Effector CD8-positive, alpha-beta T cell (primary cell): ENCODE measurements at regions not wholly inside any gene's neighbourhood (a gene's known extent, or its start where the extent isn't known, plus 50 kb on each side); places are given as distances from the start of the nearest gene placed in this dataset.

Source experiments
- DNase-seq: peaks from one replicate; lab custom pipeline; 2025; lab: John Stamatoyannopoulos, UW

- DNase-seq, result no peak
Observed at GRCh38 chr22:22075382-22076163, 93.0 kb upstream of the TOP3B start.

DNA sequence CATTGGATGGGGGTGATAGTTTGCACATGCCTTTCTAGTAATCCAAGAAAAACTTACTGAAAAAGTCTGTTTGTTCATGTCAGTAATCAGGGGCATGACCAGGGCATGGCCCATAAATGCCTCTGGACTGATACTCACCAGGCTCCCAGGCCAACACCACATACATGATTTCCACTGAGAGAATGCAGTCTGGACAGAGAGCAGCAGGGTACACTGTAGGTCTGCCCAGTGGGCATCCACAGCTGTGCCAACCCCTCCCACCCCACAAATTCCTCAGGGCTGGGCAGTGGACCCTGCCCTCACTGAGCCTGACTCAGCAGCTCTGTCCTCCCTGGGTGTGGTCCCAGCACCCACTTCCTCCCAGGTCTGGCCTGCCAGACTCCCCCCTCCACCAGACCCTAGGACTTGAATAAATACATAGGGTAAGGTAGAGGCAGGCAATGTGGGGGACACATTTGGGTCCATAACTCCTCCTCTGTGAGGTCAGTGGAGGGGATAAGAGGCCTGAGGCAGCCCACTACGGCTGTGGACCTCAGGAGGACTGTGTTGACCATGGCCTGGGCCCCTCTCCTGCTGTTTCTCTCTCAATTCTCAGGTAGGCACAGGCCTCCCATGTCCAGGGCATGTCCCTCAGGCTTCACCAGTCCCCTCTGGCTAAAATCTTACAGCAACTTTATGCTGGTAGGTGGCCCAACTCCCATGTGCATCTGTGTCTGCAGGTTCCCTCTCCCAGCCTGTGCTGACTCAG lies 92.2 kb upstream of the TOP3B start:
- no peak for DNase-seq

- DNase-seq, result no peak
Observed at GRCh38 chr22:22073769-22074561, 91.4 kb upstream of the TOP3B start.

DNA sequence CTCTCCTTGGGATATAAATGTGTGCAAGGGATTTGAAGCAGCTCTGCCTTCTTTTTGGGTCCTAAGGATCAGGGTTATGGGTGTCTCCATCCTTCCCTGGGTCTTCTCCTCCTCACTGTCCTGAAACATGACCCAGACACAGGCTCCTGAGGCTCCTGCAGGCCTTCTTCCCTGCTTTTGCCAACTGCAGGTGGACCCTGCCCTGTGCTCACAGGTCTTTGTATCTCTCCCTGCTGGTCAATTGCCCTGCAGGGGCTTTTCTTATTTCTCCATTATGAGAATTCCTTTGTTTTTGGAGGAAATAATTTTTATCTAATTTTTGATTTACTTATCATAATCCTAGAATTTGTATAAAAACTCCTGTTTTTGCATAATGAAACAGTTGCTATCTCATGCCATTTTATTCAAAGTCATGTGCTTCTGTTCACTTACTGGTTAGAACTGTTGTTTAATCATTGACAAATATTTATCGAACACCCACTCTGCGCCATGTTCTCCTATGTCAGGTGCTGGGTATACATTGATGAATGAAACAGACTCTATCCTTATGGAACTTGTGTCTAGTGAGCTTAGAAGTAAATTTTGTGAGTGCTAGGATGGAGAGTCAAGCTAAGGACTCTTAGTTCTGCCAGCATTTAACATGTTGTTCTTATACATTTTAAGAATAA lies 89.7 kb upstream of the TOP3B start:
- no peak for DNase-seq

DNA sequence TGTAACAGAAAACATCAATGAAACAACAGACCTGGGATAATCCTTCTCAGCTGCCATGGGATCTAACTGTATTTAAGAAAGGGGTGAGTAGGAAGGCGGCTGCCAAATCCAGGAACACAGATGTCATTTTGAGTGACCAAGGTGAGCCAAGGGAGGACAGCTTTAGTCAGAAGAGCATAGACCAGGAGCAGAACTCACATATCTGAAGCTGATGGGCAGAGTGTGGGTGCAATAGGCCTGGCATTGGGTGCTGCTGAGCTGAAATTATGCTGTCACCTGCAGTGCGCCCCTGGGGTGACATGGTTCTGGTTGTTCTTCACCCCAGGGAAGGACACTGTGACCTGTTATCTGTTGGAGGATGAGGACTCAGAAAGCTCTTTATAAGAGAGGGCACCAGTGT lies 88.9 kb upstream of the TOP3B start:
- DNase-seq, result no peak

DNA sequence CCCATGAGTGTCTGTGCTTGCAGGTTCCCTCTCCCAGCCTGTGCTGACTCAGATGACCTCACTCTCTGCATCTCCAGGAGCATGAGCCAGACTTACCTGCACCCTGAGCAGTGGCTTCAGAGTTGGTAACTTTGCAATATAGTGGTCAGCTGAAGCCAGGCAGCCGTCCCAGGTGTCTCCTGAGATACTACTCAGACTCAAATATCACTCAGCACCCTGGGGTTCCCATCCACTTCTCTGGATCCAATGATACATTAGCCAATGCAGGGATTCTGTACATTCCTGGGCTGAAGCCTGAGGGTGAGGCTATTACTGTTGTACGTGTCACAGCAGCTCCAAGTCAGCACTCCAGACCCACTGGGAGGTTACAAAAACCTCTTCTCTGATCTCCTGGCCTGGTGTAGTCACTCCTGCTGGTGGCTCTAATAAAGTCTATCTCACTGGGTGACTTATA lies 87.8 kb upstream of the TOP3B start:
- DNase-seq, result no peak

DNA sequence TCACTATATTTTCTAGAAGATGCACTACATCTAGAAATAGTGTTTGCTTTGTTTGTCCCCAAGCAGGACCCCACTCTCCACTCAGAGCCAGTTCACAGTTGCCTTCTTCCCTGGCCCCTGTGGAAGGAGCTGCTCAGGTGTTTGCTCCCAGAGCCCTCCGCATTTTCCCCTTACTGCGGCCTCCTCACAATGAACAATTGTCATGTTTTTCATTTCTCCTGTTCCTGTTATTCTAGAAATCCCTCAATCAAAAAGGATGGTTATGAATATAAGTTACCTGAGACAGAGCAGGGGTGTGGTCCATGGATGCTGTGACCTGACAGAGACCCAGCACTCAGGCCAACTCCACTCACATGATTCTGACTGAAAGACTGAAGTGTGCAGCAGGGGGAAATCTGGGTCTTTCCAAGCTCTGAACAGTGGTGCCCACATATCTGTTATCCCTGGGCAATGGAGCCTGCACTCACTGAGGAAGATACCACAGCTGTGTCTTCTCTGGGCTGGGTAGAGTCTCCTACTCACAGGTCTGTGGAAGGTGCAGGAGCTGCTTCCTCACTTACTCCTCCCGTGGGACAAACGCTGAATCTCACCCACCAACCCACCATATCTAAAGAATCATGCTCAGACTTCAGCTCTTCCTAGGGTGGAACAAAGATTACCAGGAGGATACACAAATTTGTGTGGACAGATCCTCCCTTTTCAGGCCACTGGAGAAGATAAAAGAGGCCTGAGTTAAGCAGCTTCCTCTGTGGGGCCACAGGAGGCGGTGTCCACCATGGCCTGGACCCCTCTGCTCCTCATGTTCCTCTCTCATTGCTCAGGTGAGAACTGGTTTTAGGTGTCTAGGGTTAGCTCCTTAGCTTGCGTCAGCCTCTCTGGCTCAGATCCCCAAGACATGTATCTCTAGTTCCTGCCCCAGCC lies 87.1 kb upstream of the TOP3B start:
- no peak for DNase-seq

GRCh38 chr22:22068657-22069056 lies 86.1 kb upstream of the TOP3B start:
- no peak for DNase-seq

DNA sequence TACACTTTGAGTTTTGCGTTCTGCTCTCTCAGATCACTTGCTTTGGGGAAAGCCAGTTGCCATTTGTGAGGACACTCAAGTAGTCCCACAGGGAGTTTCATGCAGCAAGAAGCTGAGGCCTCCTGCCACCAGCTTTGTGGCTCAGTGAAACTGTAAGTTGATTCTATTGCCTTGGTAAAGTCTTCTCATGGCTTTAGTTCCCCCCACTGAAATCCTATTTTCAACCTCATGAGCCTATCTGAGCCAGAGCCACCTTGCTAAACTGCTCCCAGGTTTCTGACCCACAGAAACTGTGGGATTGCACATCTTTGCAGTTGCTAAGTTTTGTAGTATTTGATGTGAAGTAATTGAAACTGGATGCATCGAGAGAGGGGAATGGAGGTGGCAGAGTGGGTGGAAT lies 85.4 kb upstream of the TOP3B start:
- DNase-seq, result no peak

DNA sequence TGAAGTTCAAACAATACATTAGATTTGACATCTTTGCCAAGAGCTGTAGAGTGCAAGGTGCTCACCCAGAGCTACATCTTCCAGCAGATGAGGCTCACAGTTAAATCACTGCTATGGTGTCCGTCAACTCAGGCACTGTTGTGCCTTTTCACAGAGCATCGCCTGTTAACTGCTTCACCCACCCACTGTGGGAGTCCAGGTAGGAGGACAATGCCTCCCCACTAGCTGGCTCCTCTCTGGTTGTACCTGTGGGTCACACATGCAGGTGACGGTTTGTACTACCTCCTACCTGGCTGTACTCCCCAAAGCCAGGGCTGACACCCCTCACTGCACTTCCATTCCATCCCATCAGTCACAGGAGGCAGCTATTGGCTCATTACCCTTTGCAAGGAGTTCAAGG lies 84.6 kb upstream of the TOP3B start:
- DNase-seq, result no peak

GRCh38 chr22:22064580-22064979 lies 82.0 kb upstream of the TOP3B start:
- no peak for DNase-seq

DNA sequence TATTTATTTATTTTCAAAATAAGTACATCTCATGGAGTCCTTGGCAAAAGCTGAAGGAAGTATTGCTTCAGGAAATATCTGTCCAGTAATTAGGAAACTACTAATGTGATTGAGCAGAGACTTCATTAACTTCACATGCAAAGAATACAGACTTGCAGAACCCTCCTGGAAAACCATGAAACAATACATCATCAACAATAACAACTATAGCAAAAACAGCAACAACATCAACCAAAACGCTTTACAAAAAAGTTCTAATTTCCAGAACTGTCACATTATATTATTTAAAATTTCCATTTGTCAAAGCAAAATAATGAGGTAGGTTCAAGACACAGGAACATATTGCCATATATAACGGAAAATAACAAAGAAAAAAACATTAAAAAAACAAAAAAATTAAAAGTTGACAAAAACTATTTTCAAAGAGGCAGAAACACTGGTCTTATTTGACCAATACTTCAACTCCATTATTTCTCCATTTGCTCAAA lies 79.8 kb upstream of the TOP3B start:
- no peak for DNase-seq

DNA sequence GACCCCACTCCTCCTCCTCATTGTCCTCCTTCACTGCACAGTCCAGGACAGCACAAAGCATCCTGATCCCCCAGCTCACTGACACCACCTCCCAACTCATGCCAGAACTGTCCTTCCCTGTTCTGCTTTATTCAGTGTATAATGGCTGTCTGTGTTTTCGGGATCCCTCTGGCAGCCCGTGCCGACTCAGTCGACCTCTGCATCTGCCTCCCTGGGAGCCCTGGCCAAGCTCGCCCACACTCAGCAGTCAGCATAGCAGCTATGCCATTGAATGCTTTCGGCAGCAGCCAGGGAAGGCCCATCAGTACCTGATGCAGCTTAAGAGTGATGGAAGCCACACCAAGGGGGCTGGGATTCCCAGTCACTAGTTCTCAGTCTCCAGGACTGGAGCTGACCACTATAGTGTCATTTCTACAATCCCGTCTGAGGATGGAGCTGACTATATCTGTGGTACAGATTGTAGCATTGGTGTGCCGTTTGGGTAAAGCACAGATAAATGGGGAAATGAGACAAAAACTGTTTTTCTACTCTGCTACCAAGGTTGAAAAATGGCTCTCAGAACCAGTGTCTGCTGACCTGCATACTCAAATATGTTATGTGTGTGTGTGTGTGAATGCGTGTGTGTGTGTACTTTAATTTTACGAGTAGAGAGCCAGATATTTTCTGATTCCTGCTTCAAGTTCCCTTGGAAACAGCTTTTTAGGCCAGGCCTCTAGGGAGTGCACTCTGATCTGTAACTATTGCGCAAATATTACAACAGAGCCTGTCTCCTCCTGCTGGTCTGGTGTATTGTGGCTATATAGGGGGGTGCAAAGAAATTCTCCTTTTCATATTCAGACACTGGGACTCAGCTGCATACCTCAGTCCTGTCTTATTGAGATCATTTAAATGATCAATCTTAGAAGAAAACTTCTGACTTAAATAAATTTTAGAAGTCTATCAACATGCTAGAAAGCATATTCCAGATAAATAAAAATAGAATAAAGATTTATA lies 78.8 kb upstream of the TOP3B start:
- no peak for DNase-seq

- no peak for DNase-seq
Observed at GRCh38 chr22:22060200-22061084, 77.9 kb upstream of the TOP3B start.

GRCh38 chr22:22059291-22060002 lies 76.9 kb upstream of the TOP3B start:
- no peak for DNase-seq

DNA sequence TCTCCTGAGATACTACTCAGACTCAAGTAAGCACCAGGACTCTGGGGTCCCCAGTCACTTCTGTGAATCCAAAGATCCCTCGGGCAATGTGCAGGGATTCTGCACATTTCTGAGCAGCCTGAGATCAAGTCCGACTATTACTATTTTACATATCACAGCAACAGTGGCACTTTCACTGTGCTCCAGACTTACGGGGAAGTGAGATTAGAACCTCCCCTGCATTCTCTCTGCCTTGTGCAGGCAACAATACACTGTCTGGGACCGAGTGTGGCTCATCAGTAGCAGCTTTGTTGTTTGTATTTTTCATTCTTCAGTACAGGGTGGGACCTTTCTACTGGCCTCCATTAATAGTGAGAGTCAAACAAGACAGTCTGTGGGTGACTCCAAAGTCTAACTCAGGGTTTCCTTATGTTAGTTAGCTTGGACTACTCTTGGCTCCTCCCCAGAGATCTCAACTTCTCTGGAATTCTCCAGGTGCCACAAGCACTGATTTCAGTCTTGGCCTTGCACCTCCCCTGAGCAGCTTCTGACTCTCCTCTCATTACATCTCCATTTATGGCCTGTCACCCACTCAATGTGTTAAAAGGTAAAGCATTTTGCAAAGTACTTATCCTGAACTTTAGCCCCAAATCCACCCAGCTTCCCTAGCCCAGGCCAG lies 76.2 kb upstream of the TOP3B start:
- no peak for DNase-seq
